ENCODE measurements at regions not wholly inside any gene's neighbourhood (a gene's known extent, or its start where the extent isn't known, plus 50 kb on each side); places are given as distances from the start of the nearest gene placed in this dataset.

DNA sequence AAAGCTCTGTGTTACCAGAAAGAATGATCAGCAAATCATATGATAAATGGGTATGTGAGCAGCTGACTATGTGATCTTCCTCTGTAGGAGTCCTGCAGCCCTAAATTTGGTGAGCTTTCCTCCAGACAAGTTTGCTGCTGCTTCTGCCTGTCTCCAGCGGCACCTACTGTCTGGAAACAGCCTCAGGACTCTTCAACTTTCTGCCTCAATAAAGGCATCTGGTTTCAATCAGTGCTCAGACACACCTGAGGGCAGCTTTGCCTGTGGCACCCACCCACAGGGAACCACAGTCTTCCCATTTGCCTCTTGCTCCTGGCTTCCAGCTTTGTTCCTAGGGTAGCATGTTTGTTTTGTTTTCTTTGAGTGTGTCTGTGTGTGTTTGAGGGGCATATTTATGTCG lies 727.9 kb upstream of the MAN1A1 start:
- CTCF ChIA-PET = interaction anchor here (0.6 to 1.5 kb wide), 9 partner anchors 18 to 929 kb away, joined by 3 to 6 read pairs (median 3); no protein-coding TSS in a partner anchor
- no peak overlapping the region for H3K27ac ChIP-seq
- TF ChIP-seq, protein P1, sequence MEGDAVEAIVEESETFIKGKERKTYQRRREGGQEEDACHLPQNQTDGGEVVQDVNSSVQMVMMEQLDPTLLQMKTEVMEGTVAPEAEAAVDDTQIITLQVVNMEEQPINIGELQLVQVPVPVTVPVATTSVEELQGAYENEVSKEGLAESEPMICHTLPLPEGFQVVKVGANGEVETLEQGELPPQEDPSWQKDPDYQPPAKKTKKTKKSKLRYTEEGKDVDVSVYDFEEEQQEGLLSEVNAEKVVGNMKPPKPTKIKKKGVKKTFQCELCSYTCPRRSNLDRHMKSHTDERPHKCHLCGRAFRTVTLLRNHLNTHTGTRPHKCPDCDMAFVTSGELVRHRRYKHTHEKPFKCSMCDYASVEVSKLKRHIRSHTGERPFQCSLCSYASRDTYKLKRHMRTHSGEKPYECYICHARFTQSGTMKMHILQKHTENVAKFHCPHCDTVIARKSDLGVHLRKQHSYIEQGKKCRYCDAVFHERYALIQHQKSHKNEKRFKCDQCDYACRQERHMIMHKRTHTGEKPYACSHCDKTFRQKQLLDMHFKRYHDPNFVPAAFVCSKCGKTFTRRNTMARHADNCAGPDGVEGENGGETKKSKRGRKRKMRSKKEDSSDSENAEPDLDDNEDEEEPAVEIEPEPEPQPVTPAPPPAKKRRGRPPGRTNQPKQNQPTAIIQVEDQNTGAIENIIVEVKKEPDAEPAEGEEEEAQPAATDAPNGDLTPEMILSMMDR (conservative IDR thresholded peaks at IDR 0.05; ENCODE audit: low read depth) = peak; percentile 12; the same call in 1 of the 2 replicates
- POLR2A ChIA-PET (ENCODE audit: low non-redundant PET) = no interaction called here
- DNase-seq (ENCODE audit: low spot score) = no peak

DNA sequence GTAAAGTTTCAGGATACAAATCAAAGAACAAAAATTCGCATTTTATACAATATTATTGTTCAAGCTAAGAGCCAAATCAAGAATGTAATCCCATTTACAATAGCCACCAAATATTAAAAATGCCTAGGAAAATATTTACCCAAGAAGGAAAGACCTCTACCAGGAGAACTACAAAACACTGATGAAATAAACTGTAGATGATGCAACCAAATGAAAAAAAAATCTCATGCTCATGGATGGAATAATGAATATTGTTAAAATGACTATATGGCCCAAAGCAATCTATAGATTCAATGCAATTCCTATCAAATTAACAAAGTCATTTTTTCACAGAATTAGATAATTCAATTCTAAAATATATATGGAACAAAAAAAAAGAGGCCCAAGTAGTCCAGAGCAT lies 708.8 kb upstream of the MAN1A1 start:
- DNase-seq (ENCODE audit: low spot score) = no peak
- ChIA-PET CTCF (no interaction called here), POLR2A (ENCODE audit: low non-redundant PET) (no interaction called here)
- TF ChIP-seq, protein P1 (conservative IDR thresholded peaks at IDR 0.05; ENCODE audit: low read depth) = no peak
- no peak overlapping the region for H3K27ac ChIP-seq

DNA sequence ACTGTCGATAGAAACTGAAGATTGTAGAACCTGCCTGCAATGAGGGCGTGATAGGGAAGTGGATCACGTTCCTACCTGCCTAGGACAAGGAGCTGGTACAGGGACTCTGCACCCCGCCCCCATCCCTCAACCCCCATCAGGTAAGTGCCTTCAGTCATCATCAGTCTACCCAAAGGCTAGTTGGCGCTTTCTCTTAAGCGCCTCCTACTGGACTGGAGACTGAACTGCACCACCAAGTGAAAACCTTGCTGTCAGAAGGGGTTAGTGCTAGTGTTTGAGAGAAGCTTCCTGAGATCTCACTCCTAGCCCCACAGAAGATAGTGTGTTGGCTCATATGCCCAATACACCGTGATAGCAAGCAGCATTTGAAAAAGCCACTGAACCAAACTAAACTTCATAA lies 706.5 kb upstream of the MAN1A1 start:
- ChIA-PET CTCF (no interaction called here), POLR2A (ENCODE audit: low non-redundant PET) (no interaction called here)
- H3K27ac ChIP-seq = no peak overlapping the region
- TF ChIP-seq, protein P1 (conservative IDR thresholded peaks at IDR 0.05; ENCODE audit: low read depth) = peak; percentile 14; the same call in 1 of the 2 replicates
- DNase-seq (ENCODE audit: low spot score) = no peak

DNA sequence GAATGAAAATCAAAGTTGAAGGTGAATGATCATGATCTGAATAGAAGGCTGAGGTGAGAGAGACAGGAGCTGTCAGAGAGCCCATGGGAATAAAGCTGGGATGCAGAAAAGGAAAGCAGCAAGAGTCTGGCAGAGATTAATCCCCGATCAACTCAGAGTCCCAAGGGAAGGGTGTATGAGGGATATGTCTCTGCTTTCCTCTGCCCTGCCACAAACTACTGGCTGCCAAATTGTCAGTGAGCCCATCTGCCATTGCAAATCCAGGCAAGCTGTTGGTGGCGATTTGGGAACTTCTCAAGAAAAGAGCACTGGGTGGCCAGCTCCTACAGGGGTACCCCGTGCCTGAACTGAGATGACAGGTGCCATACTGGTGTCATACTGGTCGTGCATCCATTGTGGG lies 705.5 kb upstream of the MAN1A1 start:
- H3K27ac ChIP-seq = no peak overlapping the region
- DNase-seq (ENCODE audit: low spot score) = no peak
- CTCF ChIA-PET = no interaction called here
- TF ChIP-seq, protein P1 (conservative IDR thresholded peaks at IDR 0.05; ENCODE audit: low read depth) = no peak
- POLR2A ChIA-PET (ENCODE audit: low non-redundant PET) = no interaction called here

DNA sequence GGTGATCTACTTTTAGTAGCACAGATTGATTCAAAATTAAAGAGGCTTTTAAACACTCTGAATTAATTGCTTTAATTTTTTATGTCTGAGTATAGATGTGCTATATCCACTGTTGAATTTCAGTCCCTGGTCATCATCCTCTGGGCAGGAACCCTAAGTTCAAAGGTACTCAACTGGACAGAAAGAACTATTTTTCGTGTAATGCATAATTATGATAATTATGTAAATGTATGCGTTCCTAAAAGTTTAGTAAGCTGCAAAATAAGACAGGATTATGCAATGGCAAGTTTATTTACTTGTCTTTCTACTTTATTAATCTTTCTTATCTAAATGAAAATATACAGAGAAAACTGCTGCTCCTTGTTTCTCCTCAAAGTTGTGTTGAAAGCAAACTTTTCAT lies 690.1 kb upstream of the MAN1A1 start:
- POLR2A ChIA-PET (ENCODE audit: low non-redundant PET) = no interaction called here
- DNase-seq (ENCODE audit: low spot score) = no peak
- CTCF ChIA-PET = no interaction called here
- TF ChIP-seq, protein P1 (conservative IDR thresholded peaks at IDR 0.05; ENCODE audit: low read depth) = no peak
- no peak overlapping the region for H3K27ac ChIP-seq

DNA sequence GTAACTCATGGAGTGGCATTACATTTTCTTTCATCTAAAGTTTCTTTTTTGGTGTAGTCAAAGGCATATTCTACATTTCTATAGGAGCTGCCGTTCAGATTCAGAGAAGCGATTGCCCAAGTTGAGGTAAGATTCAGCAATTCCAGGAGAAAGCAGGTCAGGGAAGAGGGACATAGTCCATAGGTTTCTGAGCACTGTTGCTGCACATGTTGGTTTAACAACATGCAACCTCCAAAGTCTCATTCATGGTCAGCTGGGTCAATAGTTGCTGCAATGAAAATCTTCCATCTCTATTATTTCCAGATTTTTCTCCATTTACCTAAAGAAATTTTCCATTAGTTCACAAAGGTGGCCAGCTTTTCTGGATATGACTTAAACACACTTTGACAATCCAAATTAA lies 682.3 kb upstream of the MAN1A1 start:
- TF ChIP-seq, protein P1 (conservative IDR thresholded peaks at IDR 0.05; ENCODE audit: low read depth) = no peak
- DNase-seq (ENCODE audit: low spot score) = no peak
- H3K27ac ChIP-seq = no peak overlapping the region
- ChIA-PET CTCF (no interaction called here), POLR2A (ENCODE audit: low non-redundant PET) (no interaction called here)

DNA sequence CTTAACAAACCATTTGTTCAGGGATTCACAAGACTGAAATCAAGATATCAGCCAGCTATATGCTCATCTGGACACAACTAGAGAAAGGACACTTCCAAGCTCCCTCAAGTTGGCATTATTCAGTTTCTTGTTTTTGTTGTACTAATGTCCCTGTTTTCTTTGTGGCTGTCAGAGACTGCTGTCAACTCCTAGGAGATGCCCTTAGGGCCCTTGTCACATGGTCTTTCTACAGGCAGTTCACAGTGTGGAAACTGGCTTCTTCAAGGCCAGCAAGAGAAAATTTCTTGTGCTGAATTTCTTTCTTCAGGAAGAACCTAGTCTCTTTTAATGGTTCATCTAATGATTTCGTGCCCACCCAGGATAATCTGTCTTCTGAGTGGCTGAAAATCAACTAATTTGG lies 677.2 kb upstream of the MAN1A1 start:
- POLR2A ChIA-PET (ENCODE audit: low non-redundant PET) = no interaction called here

More for the DNA sequence above, 677.2 kb upstream of the MAN1A1 start:
- no peak for DNase-seq (ENCODE audit: low spot score)
- CTCF ChIA-PET = interaction anchor here (1.0 kb wide), 1 partner anchor 676 kb away, joined by 8 read pairs; no protein-coding TSS in a partner anchor
- TF ChIP-seq, protein P1 (conservative IDR thresholded peaks at IDR 0.05; ENCODE audit: low read depth) = no peak
- H3K27ac ChIP-seq = no peak overlapping the region
